Prostate gland (tissue), 2 donors: ENCODE measurements at regions not wholly inside any gene's neighbourhood (a gene's known extent, or its start where the extent isn't known, plus 50 kb on each side); places are given as distances from the start of the nearest gene placed in this dataset.
"Not testable (repeated sequence)": the region's sequence is repeated elsewhere in the genome, so short reads cannot be mapped to it uniquely, and the experiment has no call there.

Experiments
- DNase-seq: peaks from one replicate; pipeline ENCODE4 v3.0.0-alpha.2; 2019; ENCODE audit warnings: low spot score
- H3K27ac ChIP-seq, 2 donors: fragments of 200-600 bp; sonication (generic); 2 replicates each; pipeline ENCODE4 v1.5.1; 2017 to 2019
- H3K27me3 ChIP-seq: fragments of 200-600 bp; sonication (generic); replicated peaks from 2 replicates; pipeline ENCODE4 v1.5.1; 2019; ENCODE audit not compliant: insufficient read depth
- H3K36me3 ChIP-seq, 2 donors: fragments of 200-600 bp; sonication (generic); 1 replicate in 1 of 2; 2 replicates in 1 of 2; pipeline versions ENCODE4 v1.5.1 to v1.8.1; 2017 to 2019
- H3K4me1 ChIP-seq: fragments of 200-600 bp; sonication (generic); replicated peaks from 2 replicates; pipeline ENCODE4 v1.5.1; 2019
- H3K4me3 ChIP-seq, 2 donors: fragments of 200-600 bp; sonication (generic); 2 replicates each; pipeline ENCODE4 v1.5.1; 2017 to 2019
- H3K9me3 ChIP-seq: fragments of 200-600 bp; sonication (generic); 2 replicates; pipeline ENCODE4 v1.5.1; 2017
- POLR2A ChIP-seq: fragments of 450-650 bp; IDR thresholded peaks from one replicate; pipeline ENCODE4 v1.6.1; 2016; ENCODE audit warnings: antibody characterized with exemption, mild to moderate bottlenecking
- POLR2AphosphoS5 ChIP-seq: sonication (generic); formaldehyde crosslinking; IDR thresholded peaks from one replicate; pipeline ENCODE4 v1.6.1; 2017; ENCODE audit warnings: antibody characterized with exemption
- WGBS: methylation state at CpG from one replicate; pipeline ENCODE4 v1.1.5; 2018; 5-methylcytosine and 5-hydroxymethylcytosine counted together
- intact Hi-C: fragments of 100-400 bp; cut with DNase I; formaldehyde crosslinking; loops from one replicate; pipeline ENCODE4 v1.14.2; 2022
- TF ChIP-seq, protein P1 (sequence below), 4 experiments: fragments of 200-600 bp in 2 of 4; fragments of 450-650 bp in 2 of 4; sonication (generic) in 2 of 4; IDR thresholded peaks; 1 replicate in 3 of 4; 2 replicates in 1 of 4; pipeline ENCODE4 v1.5.1; 2016 to 2019; ENCODE audit warnings: antibody characterized with exemption in 4 of 4, mild to moderate bottlenecking in 2 of 4, moderate library complexity in 2 of 4

DNA sequence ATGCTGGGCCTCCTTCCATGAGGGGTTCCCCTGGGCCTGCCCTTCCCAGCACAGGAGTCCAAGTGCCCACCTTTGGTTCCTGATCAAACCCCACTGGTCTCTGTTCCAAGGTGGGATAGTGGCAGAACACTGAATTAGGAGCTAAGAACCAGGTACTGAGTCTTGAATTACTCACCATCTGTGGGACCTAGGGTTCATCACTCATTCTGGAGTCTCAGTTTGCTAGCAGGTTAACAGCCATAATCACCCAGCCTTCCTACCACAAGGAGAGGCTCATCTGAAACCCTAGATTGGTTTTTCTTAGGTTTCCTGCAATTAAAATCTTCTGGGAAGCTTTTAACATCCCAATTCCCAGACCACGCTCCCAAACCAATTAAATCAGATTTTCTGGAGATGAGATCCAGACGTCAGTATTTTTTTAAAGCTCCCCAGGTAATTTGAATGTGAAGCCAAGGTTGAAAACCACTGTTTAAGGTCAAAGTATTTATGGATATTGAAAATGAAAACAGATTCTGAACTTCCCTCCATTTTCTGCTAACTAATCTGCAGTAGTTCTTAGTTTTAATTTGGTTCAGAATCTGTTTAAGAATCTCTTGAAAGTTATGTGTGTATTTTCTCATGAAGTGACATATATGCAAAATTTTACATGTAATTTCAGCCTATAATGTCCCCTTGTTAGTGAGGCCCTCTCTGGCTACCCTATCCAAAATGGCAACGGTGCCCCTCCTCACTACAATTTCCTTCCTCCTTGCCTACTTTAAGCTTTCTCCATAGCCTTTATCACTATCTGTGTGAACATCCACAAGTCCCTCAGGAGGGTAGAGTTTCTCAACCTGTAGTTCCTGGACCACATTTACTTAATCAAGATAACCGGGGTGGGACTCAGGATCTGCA is 166.5 kb upstream of the CXCR4 start:
- H3K4me1 ChIP-seq = no peaks in the 10 kb centered on the region
- TF ChIP-seq POLR2A = no peak
- TF ChIP-seq, protein P1, sequence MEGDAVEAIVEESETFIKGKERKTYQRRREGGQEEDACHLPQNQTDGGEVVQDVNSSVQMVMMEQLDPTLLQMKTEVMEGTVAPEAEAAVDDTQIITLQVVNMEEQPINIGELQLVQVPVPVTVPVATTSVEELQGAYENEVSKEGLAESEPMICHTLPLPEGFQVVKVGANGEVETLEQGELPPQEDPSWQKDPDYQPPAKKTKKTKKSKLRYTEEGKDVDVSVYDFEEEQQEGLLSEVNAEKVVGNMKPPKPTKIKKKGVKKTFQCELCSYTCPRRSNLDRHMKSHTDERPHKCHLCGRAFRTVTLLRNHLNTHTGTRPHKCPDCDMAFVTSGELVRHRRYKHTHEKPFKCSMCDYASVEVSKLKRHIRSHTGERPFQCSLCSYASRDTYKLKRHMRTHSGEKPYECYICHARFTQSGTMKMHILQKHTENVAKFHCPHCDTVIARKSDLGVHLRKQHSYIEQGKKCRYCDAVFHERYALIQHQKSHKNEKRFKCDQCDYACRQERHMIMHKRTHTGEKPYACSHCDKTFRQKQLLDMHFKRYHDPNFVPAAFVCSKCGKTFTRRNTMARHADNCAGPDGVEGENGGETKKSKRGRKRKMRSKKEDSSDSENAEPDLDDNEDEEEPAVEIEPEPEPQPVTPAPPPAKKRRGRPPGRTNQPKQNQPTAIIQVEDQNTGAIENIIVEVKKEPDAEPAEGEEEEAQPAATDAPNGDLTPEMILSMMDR (IDR thresholded peaks at IDR 0.05) = no peak
- TF ChIP-seq POLR2AphosphoS5 = no peak
- DNase-seq = no peak
- no peaks in the 10 kb centered on the region for H3K9me3 ChIP-seq
- no peaks in the 10 kb centered on the region for H3K36me3 ChIP-seq
- no peak overlapping the region for H3K4me3 ChIP-seq
- no peaks in the 10 kb centered on the region for H3K27me3 ChIP-seq
- WGBS = 79% methylated on average over 4 of the region's 4 CpGs
- intact Hi-C loops = no loop called here
- no peak overlapping the region for H3K27ac ChIP-seq

DNA sequence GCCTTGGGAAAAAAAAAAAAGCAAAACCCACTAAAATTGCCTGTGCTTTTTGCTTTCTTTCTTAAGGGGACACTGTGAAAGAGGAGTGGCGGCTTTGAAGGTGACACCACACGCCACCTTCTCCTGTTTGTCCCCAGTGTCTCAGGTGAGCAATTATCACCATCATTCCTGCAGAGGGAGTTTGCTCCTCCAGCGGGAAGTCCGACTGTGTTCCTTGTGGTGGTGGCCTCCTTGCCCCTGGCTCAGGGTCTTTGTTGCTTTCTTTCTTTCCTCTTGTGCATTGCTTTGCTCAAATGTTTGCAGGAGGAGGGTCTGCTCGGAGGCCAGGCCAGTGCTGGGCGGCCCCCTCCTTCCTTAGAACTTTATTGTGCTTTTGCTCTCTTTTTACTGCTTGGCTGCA is 164.3 kb upstream of the CXCR4 start:
- no peaks in the 10 kb centered on the region for H3K9me3 ChIP-seq
- intact Hi-C loops = no loop called here
- WGBS = 49% methylated on average over 6 of the region's 6 CpGs

DNA sequence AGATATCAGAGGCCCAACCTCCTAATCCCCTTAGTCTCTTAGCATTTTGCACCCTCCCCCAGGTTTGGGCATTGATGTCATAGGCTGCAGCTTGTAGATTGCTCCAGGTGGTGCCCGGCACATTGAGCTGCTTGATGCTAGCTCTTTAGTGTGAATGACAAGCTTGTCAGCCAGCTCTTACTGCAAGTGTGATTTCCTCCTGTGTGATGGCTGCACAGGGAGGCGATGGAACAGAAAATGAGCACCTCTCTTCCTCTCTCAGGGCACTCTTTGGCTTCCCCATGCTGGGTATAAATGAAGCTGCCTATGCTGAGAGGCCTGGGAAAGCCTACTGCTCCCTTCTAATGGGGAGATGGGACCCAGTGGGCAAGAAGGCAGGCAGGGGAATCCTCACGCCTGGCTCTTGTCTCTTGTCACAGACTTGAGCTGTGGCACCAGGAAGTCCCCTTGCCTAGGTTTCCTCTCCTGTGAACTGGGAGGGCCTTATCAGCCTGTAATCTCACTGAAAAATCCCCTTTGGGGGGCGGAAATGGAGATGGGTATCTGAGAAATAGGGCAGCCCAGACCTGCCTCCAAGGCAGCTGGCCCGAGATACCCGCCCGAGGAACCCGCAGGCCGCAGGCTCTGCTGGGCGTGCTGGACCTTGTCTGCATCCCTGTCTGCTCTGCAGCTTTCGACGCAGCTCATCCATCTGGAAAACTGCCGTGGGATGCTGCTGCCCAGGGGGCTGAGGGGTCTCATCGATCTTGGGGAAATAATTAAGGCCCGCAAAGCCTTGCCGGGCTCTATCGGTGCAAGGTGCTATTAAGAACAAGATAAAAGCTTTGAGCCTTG is 163.5 kb upstream of the CXCR4 start:
- no peak for TF ChIP-seq POLR2AphosphoS5
- TF ChIP-seq POLR2A = no peak
- TF ChIP-seq, protein P1 (IDR thresholded peaks at IDR 0.05) = no peak
- H3K27me3 ChIP-seq = no peaks in the 10 kb centered on the region
- 81% methylated on average over 17 of the region's 17 CpGs for WGBS
- no peak overlapping the region for H3K4me3 ChIP-seq
- H3K27ac ChIP-seq = no peak overlapping the region
- H3K9me3 ChIP-seq = no peaks in the 10 kb centered on the region
- H3K4me1 ChIP-seq = no peaks in the 10 kb centered on the region
- intact Hi-C loops = no loop called here
- no peak for DNase-seq
- H3K36me3 ChIP-seq = no peaks in the 10 kb centered on the region

More for the DNA sequence above, 164.3 kb upstream of the CXCR4 start:
- Histone ChIP-seq H3K4me3 (no peak overlapping the region), H3K4me1 (no peaks in the 10 kb centered on the region), H3K27me3 (no peaks in the 10 kb centered on the region), H3K27ac (no peak overlapping the region), H3K36me3 (no peaks in the 10 kb centered on the region)
- DNase-seq = no peak
- TF ChIP-seq, protein P1 (IDR thresholded peaks at IDR 0.05) = no peak
- no peak for TF ChIP-seq POLR2A
- TF ChIP-seq POLR2AphosphoS5 = no peak

DNA sequence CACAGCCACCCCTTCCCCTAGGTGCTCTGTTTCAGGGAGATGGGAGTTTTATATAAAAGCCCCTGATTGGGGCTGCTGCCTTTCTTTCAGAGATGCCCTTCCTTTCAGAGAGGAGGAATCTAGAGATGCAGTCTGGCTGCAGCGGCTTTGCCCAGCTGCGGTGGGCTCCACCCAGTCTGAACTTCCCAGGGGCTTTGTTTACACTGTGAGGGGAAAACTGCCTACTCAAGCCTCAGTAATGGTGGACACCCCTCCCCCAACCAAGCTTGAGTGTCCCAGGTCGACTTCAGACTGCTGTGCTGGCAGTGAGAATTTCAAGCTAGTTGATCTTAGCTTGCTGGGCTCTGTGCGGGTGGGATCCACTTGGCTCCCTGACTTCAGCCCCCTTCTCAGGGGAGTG is 148.4 kb upstream of the CXCR4 start:
- H3K4me3 ChIP-seq, H3K27ac ChIP-seq, H3K4me1 ChIP-seq, H3K36me3 ChIP-seq, DNase-seq, H3K27me3 ChIP-seq, intact Hi-C loops, H3K9me3 ChIP-seq: not testable (repeated sequence)
- 53% methylated on average over 4 of the region's 4 CpGs for WGBS

DNA sequence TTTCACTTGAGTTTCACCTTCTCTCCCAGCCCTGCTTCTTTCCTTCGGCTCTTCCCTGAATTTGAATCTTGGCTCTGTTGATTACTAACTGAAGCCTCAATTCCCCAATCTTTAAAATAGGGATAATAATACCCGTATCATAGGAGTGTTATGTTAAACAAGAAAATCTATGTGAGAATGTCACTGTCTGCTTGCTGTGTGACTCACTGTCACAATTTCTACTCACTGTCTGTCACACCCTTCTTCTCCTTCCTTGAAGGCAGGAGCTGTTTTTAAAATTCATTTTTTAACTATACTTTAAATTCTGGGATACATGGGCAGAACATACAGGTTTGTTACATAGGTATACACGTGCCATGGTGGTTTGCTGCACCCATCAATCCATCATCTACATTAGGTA is 141.6 kb upstream of the CXCR4 start:
- Histone ChIP-seq H3K36me3 (no peaks in the 10 kb centered on the region), H3K27ac (no peak overlapping the region), H3K27me3 (no peaks in the 10 kb centered on the region), H3K4me3 (no peak overlapping the region), H3K9me3 (no peaks in the 10 kb centered on the region), H3K4me1 (no peaks in the 10 kb centered on the region)
- 98% methylated on average over 3 of the region's 3 CpGs for WGBS
- TF ChIP-seq POLR2AphosphoS5 = no peak
- TF ChIP-seq POLR2A = no peak
- DNase-seq = no peak
- intact Hi-C loops = no loop called here
